PC-3 (cell line): ENCODE measurements at regions not wholly inside any gene's neighbourhood (a gene's known extent, or its start where the extent isn't known, plus 50 kb on each side); places are given as distances from the start of the nearest gene placed in this dataset.
"Not testable (repeated sequence)": the region's sequence is repeated elsewhere in the genome, so short reads cannot be mapped to it uniquely, and the experiment has no call there.

Source experiments
- ATAC-seq: fragments of 200-7000 bp; cut with Tn5 transposase; 2 replicates; pipeline ENCODE4 v1.9.1; 2020; ENCODE audit warnings: mild to moderate bottlenecking, moderate library complexity
- BruUV-seq: library from RNA; stranded (reverse); fragments of 400-500 nt; replicated peaks from 2 replicates; lab custom pipeline; 2021; lab: Mats Ljungman, UMichigan
- CTCF ChIA-PET: fragments of 300-600 bp; sonication (Branson Sonifier 250); formaldehyde crosslinking; loops from one replicate; lab custom pipeline; 2022; ENCODE audit warnings: antibody characterized with exemption; lab: Charles Lee
- POLR2A ChIA-PET: fragments of 300-600 bp; sonication (Branson Sonifier 250); formaldehyde crosslinking; loops from one replicate; lab custom pipeline; 2022; ENCODE audit warnings: antibody characterized with exemption; ENCODE audit not compliant: unreplicated experiment; lab: Charles Lee
- DNase-seq: peaks from one replicate; pipeline ENCODE4 v3.0.0-alpha.2; 2015
- H2AFZ ChIP-seq: fragments of 300-600 bp; sonication (generic); 2 replicates; pipeline ENCODE4 v1.6.0; 2016; ENCODE audit warnings: antibody characterized with exemption, low read length
- H3F3A ChIP-seq: fragments of 300-600 bp; sonication (generic); one replicate; pipeline ENCODE4 v1.6.0; 2017; ENCODE audit warnings: antibody characterized with exemption, low read length, control low read depth, mild to moderate bottlenecking; ENCODE audit not compliant: unreplicated experiment
- H3K27ac ChIP-seq: fragments of 300-600 bp; sonication (generic); 2 replicates; pipeline ENCODE4 v1.5.1; 2016; ENCODE audit warnings: mild to moderate bottlenecking, low read length
- H3K27me3 ChIP-seq: fragments of 300-600 bp; sonication (generic); 2 replicates; pipeline ENCODE4 v1.6.1; 2016; ENCODE audit warnings: low read length, mixed read lengths
- H3K36me3 ChIP-seq: fragments of 300-600 bp; sonication (generic); 2 replicates; pipeline ENCODE4 v1.6.1; 2016; ENCODE audit warnings: low read depth, mixed run types, low read length, mixed read lengths
- H3K4me1 ChIP-seq: fragments of 300-600 bp; sonication (generic); 2 replicates; pipeline ENCODE4 v1.5.1; 2016; ENCODE audit warnings: low read length; ENCODE audit not compliant: insufficient read depth
- H3K4me2 ChIP-seq: fragments of 300-600 bp; sonication (generic); 2 replicates; pipeline ENCODE4 v1.6.0; 2016; ENCODE audit warnings: low read length
- H3K4me3 ChIP-seq: fragments of 300-600 bp; sonication (generic); 2 replicates; pipeline ENCODE4 v1.5.1; 2016; ENCODE audit warnings: mild to moderate bottlenecking, low read length, mixed read lengths
- H3K79me2 ChIP-seq: fragments of 300-600 bp; sonication (generic); 2 replicates; pipeline ENCODE4 v1.6.1; 2017; ENCODE audit warnings: low read length, mixed read lengths
- H3K9ac ChIP-seq: fragments of 300-600 bp; sonication (generic); 2 replicates; pipeline ENCODE4 v1.6.0; 2016; ENCODE audit warnings: mild to moderate bottlenecking, low read length
- H3K9me2 ChIP-seq: fragments of 300-600 bp; sonication (generic); replicated peaks from 2 replicates; pipeline ENCODE4 v1.6.1; 2016; ENCODE audit warnings: mixed run types, low read length, mixed read lengths
- H3K9me3 ChIP-seq: fragments of 300-600 bp; sonication (generic); 2 replicates; pipeline ENCODE4 v1.6.1; 2016; ENCODE audit warnings: low read length, mixed read lengths
- H4K20me1 ChIP-seq: fragments of 300-600 bp; sonication (generic); 2 replicates; pipeline ENCODE4 v1.6.1; 2016; ENCODE audit warnings: low read length, mixed read lengths
- CTCF ChIP-seq: fragments of 300-600 bp; sonication (generic); conservative IDR thresholded peaks from 2 replicates; pipeline ENCODE4 v1.5.1; 2017; ENCODE audit warnings: antibody characterized with exemption, low read depth, mild to moderate bottlenecking, low read length
- EZH2 ChIP-seq: fragments of 300-600 bp; sonication (generic); IDR thresholded peaks from one replicate; pipeline ENCODE4 v1.6.1; 2017; ENCODE audit warnings: antibody characterized with exemption, mild to moderate bottlenecking, low read length; ENCODE audit not compliant: unreplicated experiment
- EZH2phosphoT487 ChIP-seq: fragments of 300-600 bp; sonication (generic); IDR thresholded peaks from 2 replicates; pipeline ENCODE4 v1.6.1; 2018; ENCODE audit warnings: mild to moderate bottlenecking, antibody characterized with exemption, low read length, borderline replicate concordance
- intact Hi-C: fragments of 100-400 bp; cut with micrococcal nuclease; formaldehyde crosslinking; loops from 2 replicates; pipeline ENCODE4 v1.9.0; 2023

GRCh38 chr15:89028036-89028435 is 60.2 kb upstream of the ABHD2 start:
- no peak overlapping the region for H3K27ac ChIP-seq
- H3K36me3 ChIP-seq = no peaks in the 10 kb centered on the region
- H3K79me2 ChIP-seq = no peaks in the 10 kb centered on the region
- no TSS peak for BruUV-seq
- no peaks in the 10 kb centered on the region for H4K20me1 ChIP-seq
- ChIA-PET POLR2A (no interaction called here), CTCF (no interaction called here)
- intact Hi-C loops = no loop called here
- H2AFZ ChIP-seq = no peak overlapping the region
- H3K4me3 ChIP-seq = no peak overlapping the region
- DNase-seq (no peak), ATAC-seq (no peak)
- H3K4me2 ChIP-seq = no peak overlapping the region
- no peaks in the 10 kb centered on the region for H3F3A ChIP-seq
- H3K4me1 ChIP-seq = no peaks in the 10 kb centered on the region
- no peak overlapping the region for H3K9ac ChIP-seq
- no peaks in the 10 kb centered on the region for H3K9me3 ChIP-seq
- TF ChIP-seq EZH2phosphoT487 = no peak
- TF ChIP-seq EZH2 = no peak
- TF ChIP-seq CTCF = no peak
- no peaks in the 10 kb centered on the region for H3K27me3 ChIP-seq
- H3K9me2 ChIP-seq = no peaks in the 10 kb centered on the region

GRCh38 chr15:89030311-89030710 is 57.9 kb upstream of the ABHD2 start:
- CTCF ChIA-PET = no interaction called here
- POLR2A ChIA-PET = no interaction called here
- H3K79me2 ChIP-seq = no peaks in the 10 kb centered on the region
- no peaks in the 10 kb centered on the region for H3K4me1 ChIP-seq
- no peak overlapping the region for H3K9ac ChIP-seq
- intact Hi-C loops = no loop called here
- H3K27me3 ChIP-seq = no peaks in the 10 kb centered on the region
- no peaks in the 10 kb centered on the region for H3K9me2 ChIP-seq
- BruUV-seq = no TSS peak
- H3K4me3 ChIP-seq = no peak overlapping the region
- no peaks in the 10 kb centered on the region for H3K36me3 ChIP-seq
- TF ChIP-seq CTCF (no peak), EZH2phosphoT487 (no peak), EZH2 (no peak)
- ATAC-seq (no peak), DNase-seq (no peak)
- no peaks in the 10 kb centered on the region for H3K9me3 ChIP-seq
- no peak overlapping the region for H3K4me2 ChIP-seq
- H4K20me1 ChIP-seq = no peaks in the 10 kb centered on the region
- H3K27ac ChIP-seq = no peak overlapping the region
- no peak overlapping the region for H2AFZ ChIP-seq
- H3F3A ChIP-seq = no peaks in the 10 kb centered on the region

GRCh38 chr15:89031637-89032285 is 56.5 kb upstream of the ABHD2 start:
- BruUV-seq, CTCF ChIA-PET, H3K9me3 ChIP-seq, H3K79me2 ChIP-seq, H3K4me2 ChIP-seq, H3K27me3 ChIP-seq, H3K9ac ChIP-seq, H3K9me2 ChIP-seq, H3K27ac ChIP-seq, ATAC-seq, H3K4me1 ChIP-seq, H3K4me3 ChIP-seq, H4K20me1 ChIP-seq, H3K36me3 ChIP-seq, H2AFZ ChIP-seq, H3F3A ChIP-seq, intact Hi-C loops, DNase-seq: not testable (repeated sequence)
- POLR2A ChIA-PET = interaction anchor here (0.6 kb wide), 1 partner anchor 139 kb away, joined by 3 read pairs; no protein-coding TSS in a partner anchor
